B cell (primary cell): ENCODE measurements at regions not wholly inside any gene's neighbourhood (a gene's known extent, or its start where the extent isn't known, plus 50 kb on each side); places are given as distances from the start of the nearest gene placed in this dataset.

Source experiments
- EZH2 ChIP-seq: IDR thresholded peaks from 2 replicates; pipeline ENCODE4 v1.6.1; 2012; ENCODE audit warnings: borderline replicate concordance, low read depth, mild to moderate bottlenecking, moderate library complexity, low read length; ENCODE audit not compliant: insufficient read depth, poor library complexity, severe bottlenecking
- TF ChIP-seq, protein P1 (sequence below): fragments of 200-600 bp; IDR thresholded peaks from one replicate; pipeline ENCODE4 v1.8.0; 2022; ENCODE audit warnings: antibody characterized with exemption, mild to moderate bottlenecking

- TF ChIP-seq, protein P1, sequence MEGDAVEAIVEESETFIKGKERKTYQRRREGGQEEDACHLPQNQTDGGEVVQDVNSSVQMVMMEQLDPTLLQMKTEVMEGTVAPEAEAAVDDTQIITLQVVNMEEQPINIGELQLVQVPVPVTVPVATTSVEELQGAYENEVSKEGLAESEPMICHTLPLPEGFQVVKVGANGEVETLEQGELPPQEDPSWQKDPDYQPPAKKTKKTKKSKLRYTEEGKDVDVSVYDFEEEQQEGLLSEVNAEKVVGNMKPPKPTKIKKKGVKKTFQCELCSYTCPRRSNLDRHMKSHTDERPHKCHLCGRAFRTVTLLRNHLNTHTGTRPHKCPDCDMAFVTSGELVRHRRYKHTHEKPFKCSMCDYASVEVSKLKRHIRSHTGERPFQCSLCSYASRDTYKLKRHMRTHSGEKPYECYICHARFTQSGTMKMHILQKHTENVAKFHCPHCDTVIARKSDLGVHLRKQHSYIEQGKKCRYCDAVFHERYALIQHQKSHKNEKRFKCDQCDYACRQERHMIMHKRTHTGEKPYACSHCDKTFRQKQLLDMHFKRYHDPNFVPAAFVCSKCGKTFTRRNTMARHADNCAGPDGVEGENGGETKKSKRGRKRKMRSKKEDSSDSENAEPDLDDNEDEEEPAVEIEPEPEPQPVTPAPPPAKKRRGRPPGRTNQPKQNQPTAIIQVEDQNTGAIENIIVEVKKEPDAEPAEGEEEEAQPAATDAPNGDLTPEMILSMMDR = no peak
- no peak for TF ChIP-seq EZH2
Observed at GRCh38 chr4:120481756-120482155, 415.1 kb upstream of the MAD2L1 start.
